ENCODE measurements at regions not wholly inside any gene's neighbourhood (a gene's known extent, or its start where the extent isn't known, plus 50 kb on each side); places are given as distances from the start of the nearest gene placed in this dataset.

- H3K9me2 ChIP-seq (replicated peaks; ENCODE audit: control insufficient read depth, low read length), result no peaks in the 10 kb centered on the region
- H3K27me3 ChIP-seq (ENCODE audit: control insufficient read depth, low read length), result no peaks in the 10 kb centered on the region
- H3F3A ChIP-seq (ENCODE audit: control insufficient read depth, insufficient read depth), result no peaks in the 10 kb centered on the region
- H3K36me3 ChIP-seq (ENCODE audit: control insufficient read depth, low read length), result no peaks in the 10 kb centered on the region
- H3K9me3 ChIP-seq (ENCODE audit: control insufficient read depth, insufficient read depth, low read length), result no peaks in the 10 kb centered on the region
- no peak overlapping the region for H3K4me2 ChIP-seq (ENCODE audit: low read length)
- no peaks in the 10 kb centered on the region for H3K4me1 ChIP-seq (ENCODE audit: control insufficient read depth, low read length)
- H4K20me1 ChIP-seq (ENCODE audit: control insufficient read depth, insufficient read depth, low read depth, low read length), result no peaks in the 10 kb centered on the region
- no peak overlapping the region for H3K27ac ChIP-seq (ENCODE audit: low read depth, low read length)
- no peak for TF ChIP-seq CTCF (IDR thresholded peaks at IDR 0.05; ENCODE audit: low read depth, low read length, poor library complexity, severe bottlenecking)
- no peak for TF ChIP-seq EZH2phosphoT487 (IDR thresholded peaks at IDR 0.05; ENCODE audit: borderline replicate concordance, low read length)
- H3K79me2 ChIP-seq (ENCODE audit: control insufficient read depth, low read length), result no peaks in the 10 kb centered on the region
- H3K4me3 ChIP-seq (ENCODE audit: low read length), result no peak overlapping the region
Observed at GRCh38 chr9:25936031-25936430, 257.8 kb upstream of the TUSC1 start.

- Histone ChIP-seq H3K4me2 (ENCODE audit: low read length) (no peak overlapping the region), H3K4me3 (ENCODE audit: low read length) (no peak overlapping the region), H3K9me3 (ENCODE audit: control insufficient read depth, insufficient read depth, low read length) (no peaks in the 10 kb centered on the region), H3K4me1 (ENCODE audit: control insufficient read depth, low read length) (no peaks in the 10 kb centered on the region), H3K36me3 (ENCODE audit: control insufficient read depth, low read length) (no peaks in the 10 kb centered on the region), H3K9me2 (replicated peaks; ENCODE audit: control insufficient read depth, low read length) (no peaks in the 10 kb centered on the region), H4K20me1 (ENCODE audit: control insufficient read depth, insufficient read depth, low read depth, low read length) (no peaks in the 10 kb centered on the region), H3F3A (ENCODE audit: control insufficient read depth, insufficient read depth) (no peaks in the 10 kb centered on the region), H3K79me2 (ENCODE audit: control insufficient read depth, low read length) (no peaks in the 10 kb centered on the region), H3K27ac (ENCODE audit: low read depth, low read length) (no peak overlapping the region), H3K27me3 (ENCODE audit: control insufficient read depth, low read length) (no peaks in the 10 kb centered on the region)
- TF ChIP-seq CTCF (IDR thresholded peaks at IDR 0.05; ENCODE audit: low read depth, low read length, poor library complexity, severe bottlenecking) (no peak), EZH2phosphoT487 (IDR thresholded peaks at IDR 0.05; ENCODE audit: borderline replicate concordance, low read length) (no peak)
Observed at GRCh38 chr9:25935188-25935587, 256.9 kb upstream of the TUSC1 start.

- H4K20me1 ChIP-seq (ENCODE audit: control insufficient read depth, insufficient read depth, low read depth, low read length), result no peaks in the 10 kb centered on the region
Observed at GRCh38 chr9:25918761-25919160, 240.5 kb upstream of the TUSC1 start.

More at GRCh38 chr9:25918761-25919160, 240.5 kb upstream of the TUSC1 start:
- Histone ChIP-seq H3K4me1 (ENCODE audit: control insufficient read depth, low read length) (no peaks in the 10 kb centered on the region), H3K9me2 (replicated peaks; ENCODE audit: control insufficient read depth, low read length) (no peaks in the 10 kb centered on the region), H3K4me3 (ENCODE audit: low read length) (no peak overlapping the region), H3K36me3 (ENCODE audit: control insufficient read depth, low read length) (no peaks in the 10 kb centered on the region), H3K4me2 (ENCODE audit: low read length) (no peak overlapping the region), H3K27ac (ENCODE audit: low read depth, low read length) (no peak overlapping the region), H3K9me3 (ENCODE audit: control insufficient read depth, insufficient read depth, low read length) (no peaks in the 10 kb centered on the region), H3K79me2 (ENCODE audit: control insufficient read depth, low read length) (no peaks in the 10 kb centered on the region), H3K27me3 (ENCODE audit: control insufficient read depth, low read length) (no peaks in the 10 kb centered on the region), H3F3A (ENCODE audit: control insufficient read depth, insufficient read depth) (no peaks in the 10 kb centered on the region)
- TF ChIP-seq EZH2phosphoT487 (IDR thresholded peaks at IDR 0.05; ENCODE audit: borderline replicate concordance, low read length) (no peak), CTCF (IDR thresholded peaks at IDR 0.05; ENCODE audit: low read depth, low read length, poor library complexity, severe bottlenecking) (no peak)
